Body of pancreas (tissue), 4 donors: ENCODE measurements at regions not wholly inside any gene's neighbourhood (a gene's known extent, or its start where the extent isn't known, plus 50 kb on each side); places are given as distances from the start of the nearest gene placed in this dataset.

ENCODE experiments used
- ATAC-seq: fragments of 150-250 bp; one replicate; pipeline ENCODE4 v1.9.1; 2016
- DNase-seq, 4 donors: peaks; one replicate each; pipeline ENCODE4 v3.0.0-alpha.2; 2019
- H3K27ac ChIP-seq, 4 donors: fragments of 200-600 bp; sonication (generic); 1 replicate in 3 of 4; 2 replicates in 1 of 4; pipeline versions ENCODE4 v1.5.1 to v1.6.1; 2016 to 2019; ENCODE audit warnings: mild to moderate bottlenecking in 1 of 4, mixed read lengths in 1 of 4, moderate library complexity in 1 of 4
- H3K27me3 ChIP-seq, 2 donors: fragments of 200-600 bp; sonication (generic); one replicate each; pipeline ENCODE4 v1.6.0; 2016; ENCODE audit warnings: mild to moderate bottlenecking in 1 of 2
- H3K36me3 ChIP-seq, 2 donors: fragments of 200-600 bp; sonication (generic); replicated peaks in 1 of 2; 2 replicates each; pipeline ENCODE4 v1.5.1; 2016; ENCODE audit warnings: low read depth in 2 of 2; ENCODE audit not compliant: insufficient read depth in 1 of 2
- H3K4me1 ChIP-seq: fragments of 200-600 bp; sonication (generic); one replicate; pipeline ENCODE4 v1.6.0; 2016
- H3K4me3 ChIP-seq, 2 donors: fragments of 200-600 bp; sonication (generic); 1 replicate in 1 of 2; 2 replicates in 1 of 2; pipeline ENCODE4 v1.5.1; 2016 to 2019
- H3K9me3 ChIP-seq, 3 donors: fragments of 200-600 bp; sonication (generic); 1 replicate in 2 of 3; 2 replicates in 1 of 3; pipeline ENCODE4 v1.5.1; 2016
- POLR2A ChIP-seq, 3 donors: fragments of 450-650 bp; IDR thresholded peaks; one replicate each; pipeline ENCODE4 v1.6.1; 2016; ENCODE audit warnings: antibody characterized with exemption in 3 of 3, mild to moderate bottlenecking in 2 of 3
- WGBS, 2 donors: methylation state at CpG; one replicate each; pipeline ENCODE4 v1.1.5; 2017; 5-methylcytosine and 5-hydroxymethylcytosine counted together
- intact Hi-C: fragments of 100-400 bp; cut with DNase I; formaldehyde crosslinking; loops from one replicate; pipeline ENCODE4 v1.15.1; 2023
- TF ChIP-seq, protein P1 (sequence below), 7 experiments: fragments of 450-650 bp in 4 of 7; fragments of 200-600 bp in 3 of 7; sonication (generic) in 3 of 7; IDR thresholded peaks; one replicate each; pipeline ENCODE4 v1.5.1; 2016 to 2019; ENCODE audit warnings: antibody characterized with exemption in 7 of 7

DNA sequence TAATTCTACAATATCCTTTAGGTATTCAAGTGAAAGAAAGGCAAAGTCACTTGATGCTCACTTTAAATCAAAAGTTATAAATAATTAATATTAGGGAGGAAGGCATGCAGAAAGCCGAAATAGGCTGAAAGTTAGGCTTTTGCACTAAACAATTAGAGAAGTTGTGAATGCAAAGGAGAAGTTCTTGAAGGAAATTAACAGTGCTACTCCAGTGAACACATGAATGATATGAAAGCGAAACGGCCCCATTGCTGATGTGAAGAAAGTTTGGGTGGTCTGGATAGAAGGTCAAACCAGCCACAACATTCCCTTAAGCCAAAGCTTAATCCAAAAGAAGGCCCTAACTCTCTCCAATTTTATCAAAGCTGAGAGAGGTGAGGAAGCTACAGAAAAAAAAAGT lies 103.1 kb upstream of the CXCR4 start:
- Histone ChIP-seq H3K27me3 (no peaks in the 10 kb centered on the region), H3K9me3 (no peaks in the 10 kb centered on the region), H3K36me3 (no peaks in the 10 kb centered on the region), H3K4me1 (no peaks in the 10 kb centered on the region), H3K27ac (no peak overlapping the region), H3K4me3 (no peak overlapping the region)
- intact Hi-C loops: no loop called here
- 67 to 76% methylated on average over 3 of the region's 3 CpGs for WGBS, 2 donors
- ATAC-seq (no peak), DNase-seq (no peak)
- TF ChIP-seq POLR2A (IDR thresholded peaks at IDR 0.05): no peak
- TF ChIP-seq, protein P1, sequence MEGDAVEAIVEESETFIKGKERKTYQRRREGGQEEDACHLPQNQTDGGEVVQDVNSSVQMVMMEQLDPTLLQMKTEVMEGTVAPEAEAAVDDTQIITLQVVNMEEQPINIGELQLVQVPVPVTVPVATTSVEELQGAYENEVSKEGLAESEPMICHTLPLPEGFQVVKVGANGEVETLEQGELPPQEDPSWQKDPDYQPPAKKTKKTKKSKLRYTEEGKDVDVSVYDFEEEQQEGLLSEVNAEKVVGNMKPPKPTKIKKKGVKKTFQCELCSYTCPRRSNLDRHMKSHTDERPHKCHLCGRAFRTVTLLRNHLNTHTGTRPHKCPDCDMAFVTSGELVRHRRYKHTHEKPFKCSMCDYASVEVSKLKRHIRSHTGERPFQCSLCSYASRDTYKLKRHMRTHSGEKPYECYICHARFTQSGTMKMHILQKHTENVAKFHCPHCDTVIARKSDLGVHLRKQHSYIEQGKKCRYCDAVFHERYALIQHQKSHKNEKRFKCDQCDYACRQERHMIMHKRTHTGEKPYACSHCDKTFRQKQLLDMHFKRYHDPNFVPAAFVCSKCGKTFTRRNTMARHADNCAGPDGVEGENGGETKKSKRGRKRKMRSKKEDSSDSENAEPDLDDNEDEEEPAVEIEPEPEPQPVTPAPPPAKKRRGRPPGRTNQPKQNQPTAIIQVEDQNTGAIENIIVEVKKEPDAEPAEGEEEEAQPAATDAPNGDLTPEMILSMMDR (IDR thresholded peaks at IDR 0.05): no peak

DNA sequence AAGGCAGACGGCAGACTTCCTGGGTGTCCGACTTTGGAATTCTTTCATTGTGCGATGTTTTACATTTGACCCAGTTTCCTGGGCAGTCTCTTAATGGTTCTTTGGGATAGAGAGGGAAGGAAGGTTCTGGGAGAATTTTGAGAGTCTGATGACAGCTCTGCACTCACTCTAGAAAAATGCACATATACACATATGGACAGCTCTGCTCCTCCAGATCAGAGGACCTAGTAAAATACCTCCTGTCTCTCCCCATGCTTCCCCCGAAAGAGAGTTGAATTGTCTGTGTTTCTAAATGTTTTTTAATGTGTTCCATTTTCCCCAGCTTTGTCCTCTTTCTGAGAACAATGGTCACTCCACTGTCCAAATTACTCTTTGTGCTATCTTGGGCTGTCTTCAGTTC lies 102.0 kb upstream of the CXCR4 start:
- no peak for ATAC-seq
- WGBS, 2 donors: 66 to 80% methylated on average over 4 of the region's 4 CpGs
- no peaks in the 10 kb centered on the region for H3K36me3 ChIP-seq
- H3K27ac ChIP-seq: no peak overlapping the region
- H3K4me1 ChIP-seq: peaks cover 2% of the 10 kb centered on the region
- TF ChIP-seq POLR2A (IDR thresholded peaks at IDR 0.05): no peak
- TF ChIP-seq, protein P1 (IDR thresholded peaks at IDR 0.05): no peak
- DNase-seq: no peak
- H3K27me3 ChIP-seq: no peaks in the 10 kb centered on the region
- intact Hi-C loops: no loop called here
- H3K9me3 ChIP-seq: no peaks in the 10 kb centered on the region
- no peak overlapping the region for H3K4me3 ChIP-seq

GRCh38 chr2:136219341-136219740 lies 101.4 kb upstream of the CXCR4 start:
- DNase-seq (no peak), ATAC-seq (no peak)
- H3K36me3 ChIP-seq: no peaks in the 10 kb centered on the region
- WGBS, 2 donors: 54 to 59% methylated on average over 6 of the region's 6 CpGs
- TF ChIP-seq POLR2A (IDR thresholded peaks at IDR 0.05): no peak
- TF ChIP-seq, protein P1 (IDR thresholded peaks at IDR 0.05): no peak
- no peak overlapping the region for H3K4me3 ChIP-seq
- H3K27ac ChIP-seq: no peak overlapping the region
- intact Hi-C loops: no loop called here
- H3K27me3 ChIP-seq: no peaks in the 10 kb centered on the region
- H3K9me3 ChIP-seq: no peaks in the 10 kb centered on the region
- peaks cover 9% of the 10 kb centered on the region for H3K4me1 ChIP-seq

DNA sequence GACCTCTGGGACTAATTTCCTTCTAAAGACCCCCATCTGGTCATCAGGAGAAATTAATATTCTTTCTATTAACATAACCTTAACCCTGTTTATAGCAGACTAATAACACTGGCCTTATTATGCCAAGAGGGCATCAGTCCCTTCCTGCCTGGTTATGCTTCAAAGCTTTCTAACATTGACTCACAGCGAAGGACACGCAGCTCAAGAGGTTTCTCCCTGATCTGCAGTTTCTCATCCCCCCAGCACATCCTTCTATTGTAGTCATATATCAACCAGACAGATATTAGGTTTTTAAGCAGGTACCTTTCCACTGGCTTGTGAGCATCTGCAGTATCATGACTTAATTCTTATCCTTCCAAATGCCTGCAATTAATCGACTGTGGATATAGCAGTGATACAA lies 100.0 kb upstream of the CXCR4 start:
- H3K4me1 ChIP-seq: peaks cover 17% of the 10 kb centered on the region
- TF ChIP-seq POLR2A (IDR thresholded peaks at IDR 0.05): no peak
- TF ChIP-seq, protein P1 (IDR thresholded peaks at IDR 0.05): no peak
- H3K27ac ChIP-seq: no peak overlapping the region
- ATAC-seq (no peak), DNase-seq (no peak)
- H3K4me3 ChIP-seq: no peak overlapping the region
- H3K27me3 ChIP-seq: no peaks in the 10 kb centered on the region
- no peaks in the 10 kb centered on the region for H3K9me3 ChIP-seq
- H3K36me3 ChIP-seq: no peaks in the 10 kb centered on the region
- intact Hi-C loops: no loop called here
- 86 to 89% methylated on average over 3 of the region's 3 CpGs for WGBS, 2 donors

- Histone ChIP-seq H3K27ac (no peak overlapping the region), H3K4me1 (peaks cover 17% of the 10 kb centered on the region), H3K4me3 (no peak overlapping the region), H3K27me3 (no peaks in the 10 kb centered on the region), H3K9me3 (no peaks in the 10 kb centered on the region), H3K36me3 (no peaks in the 10 kb centered on the region)
- TF ChIP-seq, protein P1 (IDR thresholded peaks at IDR 0.05): no peak
- TF ChIP-seq POLR2A (IDR thresholded peaks at IDR 0.05): no peak
- ATAC-seq (no peak), DNase-seq (no peak)
- intact Hi-C loops: no loop called here
- WGBS, 2 donors: 78 to 84% methylated on average over 5 of the region's 5 CpGs
These were observed 98.0 kb upstream of the CXCR4 start for GRCh38 chr2:136215908-136216472.
